Osteocyte (in vitro differentiated cells): ENCODE measurements at regions not wholly inside any gene's neighbourhood (a gene's known extent, or its start where the extent isn't known, plus 50 kb on each side); places are given as distances from the start of the nearest gene placed in this dataset.

ENCODE experiments used
- DNase-seq: peaks from one replicate; pipeline ENCODE4 v3.0.0; 2021; ENCODE audit warnings: mixed read lengths; ENCODE audit not compliant: unreplicated experiment; ENCODE audit errors: extremely low spot score
- H3K27ac Mint-ChIP-seq: one replicate; pipeline ENCODE4 v1.8.0; 2021; ENCODE audit warnings: mild to moderate bottlenecking, mixed read lengths; ENCODE audit not compliant: unreplicated experiment
- H3K27me3 Mint-ChIP-seq: one replicate; pipeline ENCODE4 v1.8.0; 2021; ENCODE audit warnings: mixed read lengths; ENCODE audit not compliant: unreplicated experiment
- H3K36me3 Mint-ChIP-seq: one replicate; pipeline ENCODE4 v1.8.0; 2021; ENCODE audit warnings: mixed read lengths; ENCODE audit not compliant: unreplicated experiment
- H3K4me1 Mint-ChIP-seq: one replicate; pipeline ENCODE4 v1.8.0; 2021; ENCODE audit warnings: mixed read lengths; ENCODE audit not compliant: unreplicated experiment
- H3K4me3 Mint-ChIP-seq: one replicate; pipeline ENCODE4 v1.8.0; 2021; ENCODE audit warnings: mild to moderate bottlenecking, moderate library complexity, mixed read lengths; ENCODE audit not compliant: unreplicated experiment
- H3K9me3 Mint-ChIP-seq: one replicate; pipeline ENCODE4 v1.8.0; 2021; ENCODE audit warnings: mixed read lengths; ENCODE audit not compliant: unreplicated experiment
- TF ChIP-seq, protein P1 (sequence below): fragments of 200-600 bp; sonication (generic); IDR thresholded peaks from 2 replicates; pipeline ENCODE4 v1.5.0; 2021; ENCODE audit warnings: antibody characterized with exemption, mild to moderate bottlenecking, moderate library complexity

DNA sequence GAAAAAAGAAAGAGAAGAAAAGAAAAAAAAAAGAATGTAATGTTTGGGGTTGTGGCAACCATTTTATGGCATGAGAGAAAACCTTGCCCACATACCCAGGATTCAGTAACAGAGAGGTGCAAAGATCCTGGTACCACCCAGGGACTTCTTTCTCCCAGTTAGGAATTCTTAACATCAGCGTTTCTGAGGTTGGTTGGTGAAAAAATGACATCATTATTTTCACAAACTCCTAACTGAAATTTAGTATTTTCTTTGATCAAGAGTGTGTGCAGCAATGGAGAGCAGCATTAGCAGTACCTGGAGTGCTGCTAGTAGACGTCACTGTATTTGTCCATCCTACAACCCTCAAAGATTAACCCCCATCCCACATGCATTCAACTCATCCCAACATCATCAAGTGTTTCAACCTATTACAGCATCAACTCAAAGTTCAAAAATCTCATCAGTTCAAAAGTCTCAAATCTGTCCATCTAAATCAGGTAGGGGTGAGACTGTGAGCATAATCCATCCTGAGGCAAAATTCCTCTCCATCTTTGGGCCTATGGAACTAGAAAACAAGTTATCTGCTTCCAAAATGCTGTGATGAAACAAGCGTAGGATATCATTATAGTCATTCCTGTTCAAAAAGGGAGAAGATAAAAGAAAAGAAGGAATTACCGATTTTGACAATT, 60.1 kb upstream of the MSX2 start:
- TF ChIP-seq, protein P1, sequence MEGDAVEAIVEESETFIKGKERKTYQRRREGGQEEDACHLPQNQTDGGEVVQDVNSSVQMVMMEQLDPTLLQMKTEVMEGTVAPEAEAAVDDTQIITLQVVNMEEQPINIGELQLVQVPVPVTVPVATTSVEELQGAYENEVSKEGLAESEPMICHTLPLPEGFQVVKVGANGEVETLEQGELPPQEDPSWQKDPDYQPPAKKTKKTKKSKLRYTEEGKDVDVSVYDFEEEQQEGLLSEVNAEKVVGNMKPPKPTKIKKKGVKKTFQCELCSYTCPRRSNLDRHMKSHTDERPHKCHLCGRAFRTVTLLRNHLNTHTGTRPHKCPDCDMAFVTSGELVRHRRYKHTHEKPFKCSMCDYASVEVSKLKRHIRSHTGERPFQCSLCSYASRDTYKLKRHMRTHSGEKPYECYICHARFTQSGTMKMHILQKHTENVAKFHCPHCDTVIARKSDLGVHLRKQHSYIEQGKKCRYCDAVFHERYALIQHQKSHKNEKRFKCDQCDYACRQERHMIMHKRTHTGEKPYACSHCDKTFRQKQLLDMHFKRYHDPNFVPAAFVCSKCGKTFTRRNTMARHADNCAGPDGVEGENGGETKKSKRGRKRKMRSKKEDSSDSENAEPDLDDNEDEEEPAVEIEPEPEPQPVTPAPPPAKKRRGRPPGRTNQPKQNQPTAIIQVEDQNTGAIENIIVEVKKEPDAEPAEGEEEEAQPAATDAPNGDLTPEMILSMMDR: no peak
- peaks cover 6% of the 10 kb centered on the region for H3K9me3 Mint-ChIP-seq
- no peak overlapping the region for H3K27ac Mint-ChIP-seq
- H3K36me3 Mint-ChIP-seq: no peaks in the 10 kb centered on the region
- H3K4me1 Mint-ChIP-seq: no peaks in the 10 kb centered on the region
- DNase-seq: no peak
- H3K27me3 Mint-ChIP-seq: peaks cover 61% of the 10 kb centered on the region
- no peak overlapping the region for H3K4me3 Mint-ChIP-seq

DNA sequence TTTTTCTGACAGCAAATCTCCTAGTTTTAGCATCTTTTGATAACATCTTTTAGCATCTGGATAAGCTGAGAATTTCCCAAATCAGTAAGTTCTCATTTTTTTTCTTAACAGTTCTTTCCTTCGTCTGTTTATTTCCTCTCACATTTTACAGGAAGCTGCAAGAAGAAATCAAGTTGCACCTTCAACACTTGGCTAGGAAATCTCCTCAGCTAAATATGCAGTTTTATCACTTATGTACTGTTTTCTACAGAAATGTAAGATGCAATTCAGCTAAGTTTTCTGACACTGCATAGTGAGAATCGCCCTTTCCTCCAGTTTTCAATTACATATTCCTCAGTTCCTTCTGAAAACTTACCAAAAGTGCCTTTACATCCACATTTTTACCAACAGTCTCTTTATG, 59.0 kb upstream of the MSX2 start:
- Mint-ChIP-seq H3K4me1 (no peaks in the 10 kb centered on the region), H3K27me3 (peaks cover 58% of the 10 kb centered on the region), H3K4me3 (no peak overlapping the region), H3K9me3 (peaks cover 6% of the 10 kb centered on the region), H3K36me3 (no peaks in the 10 kb centered on the region), H3K27ac (no peak overlapping the region)
- TF ChIP-seq, protein P1: no peak
- DNase-seq: no peak

DNA sequence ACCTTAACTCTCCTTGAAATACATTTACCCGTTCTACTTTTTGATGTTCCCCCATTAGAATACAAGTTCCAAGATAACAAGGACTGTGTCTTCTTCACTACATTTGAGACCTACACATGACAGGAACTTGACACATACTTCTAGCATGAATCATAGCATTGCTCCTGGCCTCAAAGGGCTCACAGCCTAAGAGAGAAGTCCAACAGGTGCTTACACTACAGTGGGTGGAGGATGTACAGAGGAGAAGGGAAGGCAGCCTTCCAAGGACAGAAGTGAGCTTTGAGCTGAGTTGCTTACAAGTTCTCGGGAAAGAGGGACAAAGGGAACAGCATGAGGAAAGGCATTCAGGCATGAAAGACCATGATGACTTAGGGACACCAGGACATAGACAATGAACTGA, 56.9 kb upstream of the MSX2 start:
- H3K27me3 Mint-ChIP-seq: peaks cover 55% of the 10 kb centered on the region
- H3K4me3 Mint-ChIP-seq: no peak overlapping the region
- peaks cover 6% of the 10 kb centered on the region for H3K9me3 Mint-ChIP-seq
- no peaks in the 10 kb centered on the region for H3K36me3 Mint-ChIP-seq
- H3K4me1 Mint-ChIP-seq: no peaks in the 10 kb centered on the region
- H3K27ac Mint-ChIP-seq: no peak overlapping the region
- DNase-seq: no peak
- TF ChIP-seq, protein P1: no peak

DNA sequence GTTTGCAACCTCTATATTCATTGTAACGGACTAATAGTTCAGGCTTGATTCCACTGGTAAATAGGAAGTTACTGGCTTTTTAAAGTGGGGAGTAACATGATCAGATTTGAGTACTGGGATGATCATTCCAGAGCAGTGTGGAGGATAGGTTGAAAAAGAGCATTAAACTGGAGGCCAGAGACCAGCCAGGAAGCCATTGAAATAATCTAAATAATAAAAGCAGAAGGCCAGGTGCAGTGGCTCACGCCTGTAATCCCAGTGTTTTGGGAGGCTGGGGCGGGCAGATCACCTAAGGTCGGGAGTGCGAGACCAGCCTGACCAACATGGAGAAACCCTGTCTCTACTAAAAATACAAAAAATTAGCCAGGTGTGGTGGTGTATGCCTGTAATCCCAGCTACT, 56.0 kb upstream of the MSX2 start:
- H3K36me3 Mint-ChIP-seq: no peaks in the 10 kb centered on the region
- H3K27ac Mint-ChIP-seq: no peak overlapping the region
- DNase-seq: no peak
- TF ChIP-seq, protein P1: no peak
- no peak overlapping the region for H3K4me3 Mint-ChIP-seq
- no peaks in the 10 kb centered on the region for H3K4me1 Mint-ChIP-seq
- peaks cover 59% of the 10 kb centered on the region for H3K27me3 Mint-ChIP-seq
- peaks cover 6% of the 10 kb centered on the region for H3K9me3 Mint-ChIP-seq
